Stimulated activated CD4-positive, alpha-beta T cell treated with anti-CD3 and anti-CD28 coated beads, Interleukin-4, amount 100 ng/mL, for 24 hours (primary cell): ENCODE measurements at regions not wholly inside any gene's neighbourhood (a gene's known extent, or its start where the extent isn't known, plus 50 kb on each side); places are given as distances from the start of the nearest gene placed in this dataset.

Experiments used
- DNase-seq: peaks from one replicate; pipeline ENCODE4 v3.0.0-alpha.2; 2020

- DNase-seq, result no peak
Measured at GRCh38 chr12:66916189-66916588, 237.3 kb upstream of the GRIP1 start.

- DNase-seq, result no peak
Measured at GRCh38 chr12:66919466-66919865, 240.6 kb upstream of the GRIP1 start.

GRCh38 chr12:66920205-66920604, 241.3 kb upstream of the GRIP1 start:
- DNase-seq, result no peak

GRCh38 chr12:66921151-66921550, 242.3 kb upstream of the GRIP1 start:
- no peak for DNase-seq

- no peak for DNase-seq
Measured at GRCh38 chr12:66925083-66925482, 246.2 kb upstream of the GRIP1 start.

- DNase-seq, result peak; percentile 46
Measured at GRCh38 chr12:66929121-66929520, 250.2 kb upstream of the GRIP1 start.

GRCh38 chr12:66931091-66931490, 252.2 kb upstream of the GRIP1 start:
- no peak for DNase-seq

- no peak for DNase-seq
Measured at GRCh38 chr12:66932126-66932525, 253.2 kb upstream of the GRIP1 start.

- no peak for DNase-seq
Measured at GRCh38 chr12:66934302-66935062, 255.6 kb upstream of the GRIP1 start.

- no peak for DNase-seq
Measured at GRCh38 chr12:66941150-66941549, 262.3 kb upstream of the GRIP1 start.

GRCh38 chr12:66942741-66943465, 264.0 kb upstream of the GRIP1 start:
- DNase-seq, result no peak

GRCh38 chr12:66944365-66944764, 265.5 kb upstream of the GRIP1 start:
- DNase-seq, result no peak

- DNase-seq, result no peak
Measured at GRCh38 chr12:66945189-66945817, 266.4 kb upstream of the GRIP1 start.

GRCh38 chr12:66947119-66947518, 268.2 kb upstream of the GRIP1 start:
- DNase-seq, result peak; percentile 16

- no peak for DNase-seq
Measured at GRCh38 chr12:66952668-66953067, 273.8 kb upstream of the GRIP1 start.

GRCh38 chr12:66956300-66956699, 277.4 kb upstream of the GRIP1 start:
- DNase-seq, result no peak

GRCh38 chr12:66959276-66959675, 280.4 kb upstream of the GRIP1 start:
- no peak for DNase-seq

- no peak for DNase-seq
Measured at GRCh38 chr12:66960006-66960405, 281.1 kb upstream of the GRIP1 start.

- no peak for DNase-seq
Measured at GRCh38 chr12:66960704-66961690, 282.1 kb upstream of the GRIP1 start.

- no peak for DNase-seq
Measured at GRCh38 chr12:66962290-66962689, 283.4 kb upstream of the GRIP1 start.

GRCh38 chr12:66963901-66964300, 285.0 kb upstream of the GRIP1 start:
- DNase-seq, result no peak

- peak; percentile 49 for DNase-seq
Measured at GRCh38 chr12:66964629-66965028, 285.8 kb upstream of the GRIP1 start.

GRCh38 chr12:66965621-66966020, 286.7 kb upstream of the GRIP1 start:
- no peak for DNase-seq
